Kidney glomerular epithelial cell (primary cell): ENCODE measurements at regions not wholly inside any gene's neighbourhood (a gene's known extent, or its start where the extent isn't known, plus 50 kb on each side); places are given as distances from the start of the nearest gene placed in this dataset.

Experiments used
- DNase-seq: peaks from one replicate; lab custom pipeline; 2025; lab: John Stamatoyannopoulos, UW

DNA sequence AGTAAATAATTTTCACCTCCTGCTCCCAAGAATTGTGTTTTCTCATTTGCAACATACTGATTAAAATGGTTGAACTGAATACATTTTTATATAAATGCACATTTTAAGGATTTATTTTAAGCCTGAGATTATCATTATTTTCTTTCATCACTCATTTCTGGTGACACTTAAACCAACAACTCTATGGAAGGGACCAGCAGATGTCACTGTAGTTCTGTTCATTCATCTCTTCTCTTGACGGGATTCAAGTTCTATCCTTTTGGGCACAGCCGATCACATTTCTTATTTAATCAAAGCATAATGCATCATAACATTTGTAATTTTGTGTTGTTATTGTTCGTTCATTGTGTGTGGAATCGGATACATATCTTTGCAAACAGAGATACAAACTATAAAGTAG lies 417.9 kb downstream of the HRH4 start:
- no peak for DNase-seq

- DNase-seq = no peak
These were observed 424.8 kb downstream of the HRH4 start for GRCh38 chr18:24885276-24885675.

DNA sequence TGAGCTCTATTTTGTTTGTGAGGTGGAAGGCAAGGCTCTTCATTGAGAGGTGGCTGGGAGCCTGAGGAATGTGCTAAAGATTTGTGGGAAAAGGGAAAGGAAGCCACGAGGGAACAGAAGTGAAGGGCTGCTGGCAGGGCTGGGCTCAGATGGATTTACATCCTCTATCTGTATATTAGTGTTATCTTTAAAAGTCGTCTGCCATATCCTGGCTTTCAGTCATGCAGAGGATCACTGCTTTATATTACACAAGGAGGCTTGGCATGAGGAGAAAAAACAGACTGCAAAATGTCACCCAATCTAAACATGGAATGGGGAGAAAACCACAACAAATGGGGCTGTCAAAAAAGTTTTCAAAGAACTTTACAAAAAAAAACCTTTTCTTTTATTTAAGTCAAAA lies 434.4 kb downstream of the HRH4 start:
- no peak for DNase-seq

- no peak for DNase-seq
These were observed 437.0 kb downstream of the HRH4 start for GRCh38 chr18:24897461-24897860.

DNA sequence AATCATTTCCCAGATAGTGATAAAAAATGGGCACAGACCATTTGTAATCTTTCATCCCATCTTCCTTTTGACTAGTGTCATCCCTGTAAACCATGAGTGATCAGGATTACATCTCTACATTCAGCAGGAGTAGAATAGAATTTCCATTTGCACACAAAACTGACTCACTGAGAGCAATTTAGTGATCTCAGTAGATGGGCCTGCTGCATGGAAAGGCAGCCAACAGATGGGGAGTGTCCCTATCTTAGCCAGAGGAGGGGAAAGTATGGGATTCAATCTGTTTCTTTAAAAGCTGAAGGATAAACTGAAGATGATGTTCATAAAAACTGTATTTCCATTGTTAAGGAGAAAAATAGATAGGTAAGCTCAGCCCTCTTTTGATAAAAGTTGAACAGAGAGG lies 441.7 kb downstream of the ZNF521 start:
- DNase-seq = no peak

DNA sequence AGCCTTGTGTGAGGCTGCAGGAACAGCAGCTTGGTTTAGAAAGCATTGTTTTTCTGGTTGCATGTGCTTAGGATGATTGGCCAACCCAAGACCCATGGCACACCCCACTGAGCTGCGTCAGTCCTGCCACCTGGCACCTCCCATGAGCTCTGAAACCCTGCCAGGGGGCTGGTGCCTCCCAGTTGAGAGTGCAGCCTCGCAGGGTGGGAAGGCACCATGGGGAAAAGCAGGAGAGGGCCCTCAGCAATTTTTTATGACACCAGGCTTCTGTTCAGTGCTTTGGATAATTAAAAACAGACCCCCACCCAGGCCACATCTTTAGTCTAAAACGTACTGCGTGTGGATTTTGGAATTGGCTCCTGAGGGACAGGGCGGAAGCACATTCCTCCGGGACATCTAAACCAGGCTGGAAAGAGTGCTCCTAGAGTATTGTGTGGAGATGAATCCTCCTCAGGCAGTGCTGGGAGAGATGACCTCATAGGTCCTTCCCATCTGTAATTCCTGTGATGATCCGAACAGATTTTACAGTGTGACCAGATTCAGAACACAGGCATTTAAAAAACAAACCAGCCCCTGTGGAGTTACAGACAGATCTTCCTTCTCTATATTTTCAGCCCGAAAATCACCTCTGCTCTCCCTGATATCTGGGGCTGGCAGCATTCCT lies 438.3 kb downstream of the ZNF521 start:
- no peak for DNase-seq

- DNase-seq = no peak
These were observed 437.8 kb downstream of the ZNF521 start for GRCh38 chr18:24914171-24914525.

DNA sequence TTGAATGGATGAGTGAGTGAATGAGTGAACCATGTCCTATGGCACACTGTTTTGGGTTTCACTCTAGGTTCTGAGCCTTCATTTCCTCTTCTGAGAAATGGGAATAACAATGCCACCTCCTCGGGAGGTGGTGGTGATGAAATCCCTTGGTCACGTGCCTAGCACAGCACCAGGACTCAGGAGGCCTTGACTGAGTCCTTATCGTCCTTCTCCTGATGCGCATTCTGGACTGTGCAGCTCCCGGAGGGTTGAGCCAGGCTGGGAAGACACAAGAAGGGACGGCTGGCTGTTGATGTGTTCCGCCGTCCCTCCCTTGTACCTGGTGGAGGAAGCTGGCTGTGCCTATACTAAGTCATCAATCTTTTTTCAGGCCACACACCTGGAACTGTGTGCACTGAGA lies 437.3 kb downstream of the ZNF521 start:
- DNase-seq = no peak

- DNase-seq = peak; percentile 2
These were observed 436.4 kb downstream of the ZNF521 start for GRCh38 chr18:24915547-24915946.

GRCh38 chr18:24917767-24918166 lies 434.2 kb downstream of the ZNF521 start:
- no peak for DNase-seq

DNA sequence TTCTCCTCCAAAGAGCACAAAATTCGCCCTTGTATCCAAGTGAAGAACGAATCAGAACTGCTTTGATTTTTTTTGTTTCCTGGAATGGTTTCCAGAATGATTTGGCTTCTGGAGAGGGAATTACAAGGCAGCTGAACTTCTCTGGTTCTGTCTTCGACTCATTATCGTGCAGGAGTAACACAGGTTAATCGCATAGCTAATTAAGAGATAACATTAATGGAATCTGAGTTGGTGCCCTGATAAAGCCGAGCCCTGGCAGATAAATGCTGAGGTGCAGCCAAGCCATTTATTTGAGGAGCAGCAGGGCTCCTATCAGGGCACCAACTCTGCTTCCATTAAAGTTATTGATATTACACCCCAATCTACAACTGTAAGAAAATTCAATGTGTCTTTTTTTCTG lies 433.7 kb downstream of the ZNF521 start:
- no peak for DNase-seq

- DNase-seq = no peak
These were observed 432.7 kb downstream of the ZNF521 start for GRCh38 chr18:24919181-24919797.

DNA sequence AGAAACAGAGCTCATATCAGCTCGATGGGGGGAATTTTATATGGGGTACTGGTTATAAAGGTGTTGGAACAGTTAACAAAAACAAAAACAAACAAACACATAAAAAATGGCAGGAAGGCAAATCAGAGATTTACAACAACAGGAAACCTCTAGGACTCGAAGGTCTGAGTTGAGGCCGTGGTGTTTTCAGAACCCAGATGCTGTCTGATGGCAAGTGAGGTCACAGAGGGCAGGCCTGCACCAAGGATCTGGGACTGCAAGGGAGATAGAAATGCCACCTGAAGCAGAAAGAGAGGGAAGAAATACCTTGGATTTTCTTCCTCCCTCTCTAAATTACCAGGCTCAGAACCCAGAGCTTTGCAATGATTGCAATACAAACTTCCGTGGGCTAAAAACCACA lies 429.5 kb downstream of the ZNF521 start:
- no peak for DNase-seq

GRCh38 chr18:24923138-24923537 lies 428.8 kb downstream of the ZNF521 start:
- no peak for DNase-seq

DNA sequence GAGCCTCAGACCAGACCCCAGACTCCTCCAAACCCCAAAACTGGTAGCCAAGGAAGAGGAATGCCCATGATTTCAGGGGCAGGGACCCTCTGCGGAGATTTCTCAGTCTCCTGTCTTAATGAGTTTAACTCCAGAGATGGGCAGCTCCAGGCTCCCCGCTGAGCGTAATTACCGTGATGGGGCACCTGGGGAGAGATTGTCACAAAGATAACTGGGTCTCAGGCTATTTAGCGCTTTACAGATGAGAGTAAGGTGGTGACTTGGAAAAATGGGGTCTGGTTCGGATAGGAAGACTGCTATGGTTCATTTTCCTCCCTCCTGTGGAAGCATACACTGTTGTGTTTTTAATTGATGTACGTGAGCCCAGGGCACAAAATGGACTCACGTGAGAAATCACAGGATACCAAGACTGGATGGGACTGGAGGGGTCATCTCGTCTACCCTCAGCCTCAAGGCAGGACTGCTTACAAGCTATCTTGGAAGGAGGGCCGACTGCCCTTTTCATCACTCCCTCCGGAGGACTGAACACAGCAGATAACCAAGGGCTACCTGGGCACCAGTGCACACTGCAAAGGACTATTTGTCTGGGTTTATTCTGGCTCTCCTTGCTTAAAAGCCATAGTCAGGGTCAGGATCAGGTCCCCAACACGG lies 427.8 kb downstream of the ZNF521 start:
- DNase-seq = no peak

GRCh38 chr18:24926649-24927048 lies 425.3 kb downstream of the ZNF521 start:
- no peak for DNase-seq

DNA sequence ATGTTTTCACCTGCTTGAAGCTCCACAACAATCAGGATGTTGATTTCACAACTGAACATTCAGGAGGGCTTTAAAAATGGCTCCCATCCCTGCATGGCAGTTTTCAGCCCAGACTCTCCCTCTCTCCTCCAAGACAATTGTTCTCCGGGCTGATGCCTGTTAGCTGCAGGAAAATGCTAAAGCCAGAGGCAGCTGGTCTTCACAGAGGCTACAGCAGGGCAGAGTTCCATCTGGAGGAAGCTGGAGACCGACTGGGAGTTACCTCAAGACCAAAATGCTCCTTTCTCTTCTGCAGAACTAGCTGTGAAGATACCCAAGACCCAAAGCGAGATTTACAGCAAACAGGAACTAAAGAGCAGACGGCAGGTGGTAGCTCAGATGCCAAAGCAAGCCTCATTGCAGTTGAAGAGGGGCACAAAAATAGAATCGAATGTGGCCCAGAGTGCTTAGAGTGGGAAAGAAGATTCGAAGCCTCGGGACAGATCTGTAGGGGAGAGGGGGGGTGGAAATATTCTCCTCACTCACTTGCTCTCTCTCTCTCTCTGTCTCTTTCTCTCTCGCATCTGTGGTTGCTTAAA lies 423.6 kb downstream of the ZNF521 start:
- no peak for DNase-seq

DNA sequence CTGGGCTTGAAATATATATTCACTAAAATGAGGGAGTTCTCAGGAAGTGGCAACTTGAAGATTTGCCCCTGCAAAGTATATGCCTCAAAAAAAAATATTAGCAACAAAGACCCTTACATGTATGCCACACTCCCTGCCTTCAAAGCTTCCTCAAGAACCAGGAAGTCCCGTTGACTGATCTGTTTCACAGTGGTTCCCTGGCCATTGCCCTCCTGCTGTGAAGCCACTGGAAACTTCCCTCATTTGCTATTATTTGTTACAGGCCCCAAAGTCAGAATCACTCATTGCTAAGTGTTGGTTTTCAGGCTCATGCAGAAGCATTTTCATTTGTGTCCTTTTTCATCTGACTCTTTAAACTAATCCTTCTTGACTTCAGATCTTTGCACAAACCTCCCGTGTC lies 421.5 kb downstream of the ZNF521 start:
- DNase-seq = no peak

GRCh38 chr18:24930971-24931370 lies 421.0 kb downstream of the ZNF521 start:
- DNase-seq = no peak

DNA sequence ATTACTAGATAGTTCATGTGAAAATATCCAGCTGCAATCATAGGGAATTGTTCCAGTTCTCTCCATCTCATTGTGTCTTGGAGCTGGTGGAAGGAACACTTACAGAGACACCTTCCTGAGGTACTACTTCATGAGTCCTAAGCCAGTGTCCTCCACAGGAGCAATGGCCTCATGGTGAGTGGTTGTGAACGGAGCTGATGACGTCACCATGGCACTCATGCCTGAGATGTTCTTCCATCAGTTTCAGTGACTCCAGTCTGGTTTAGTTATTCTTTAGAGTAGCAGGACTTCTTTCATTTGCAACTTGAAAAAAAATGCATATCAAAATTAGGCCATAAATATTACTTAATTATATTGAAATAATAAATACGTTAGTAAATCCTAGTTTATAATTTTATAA lies 418.6 kb downstream of the ZNF521 start:
- no peak for DNase-seq

- peak; percentile 1 for DNase-seq
These were observed 417.6 kb downstream of the ZNF521 start for GRCh38 chr18:24934258-24934932.

DNA sequence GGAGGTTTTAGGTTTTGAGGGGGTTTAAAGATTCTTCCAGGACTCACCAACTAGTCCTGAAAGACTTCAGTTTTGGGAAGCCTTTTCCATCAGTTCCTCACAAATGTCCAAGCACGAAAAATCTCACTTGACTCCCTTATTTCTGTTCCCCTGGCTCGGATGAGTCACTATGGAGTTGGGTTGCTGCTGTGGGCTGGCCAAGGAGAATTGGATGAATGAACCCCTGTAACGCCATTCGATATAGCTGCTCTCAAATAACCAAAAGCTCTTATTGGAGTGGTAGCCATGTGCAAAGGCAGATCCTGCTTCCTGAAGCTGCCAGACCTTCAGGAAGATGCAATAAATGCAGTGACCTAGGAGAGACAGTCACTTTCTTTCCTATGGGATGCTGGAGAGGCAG lies 417.0 kb downstream of the ZNF521 start:
- no peak for DNase-seq

DNA sequence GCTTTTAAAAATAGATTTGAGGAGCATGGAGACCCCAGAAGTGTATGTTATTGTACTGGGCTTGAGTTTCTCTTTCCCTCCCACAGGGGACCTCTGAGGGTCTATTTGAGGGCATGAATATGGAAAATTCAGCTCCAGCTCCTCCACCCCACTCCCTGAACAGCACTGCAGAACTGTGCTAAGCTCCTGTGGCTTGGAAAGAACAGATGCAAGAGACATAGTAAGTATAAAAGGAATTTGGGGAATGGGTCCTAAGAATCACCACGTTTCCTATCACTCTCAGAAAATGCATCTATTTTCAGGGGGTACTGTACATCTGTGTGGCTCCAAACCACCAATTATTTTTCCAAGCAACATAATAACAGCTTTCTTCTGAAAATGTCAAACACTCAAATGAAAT lies 416.1 kb downstream of the ZNF521 start:
- no peak for DNase-seq
